Superior temporal gyrus (tissue), 1 donor: ENCODE measurements at regions not wholly inside any gene's neighbourhood (a gene's known extent, or its start where the extent isn't known, plus 50 kb on each side); places are given as distances from the start of the nearest gene placed in this dataset.
"Not testable (repeated sequence)": the region's sequence is repeated elsewhere in the genome, so short reads cannot be mapped to it uniquely, and the experiment has no call there.

Experiments
- DNase-seq: peaks from one replicate; pipeline ENCODE4 v3.0.0-alpha.2; 2016; ENCODE audit errors: extremely low spot score

DNA sequence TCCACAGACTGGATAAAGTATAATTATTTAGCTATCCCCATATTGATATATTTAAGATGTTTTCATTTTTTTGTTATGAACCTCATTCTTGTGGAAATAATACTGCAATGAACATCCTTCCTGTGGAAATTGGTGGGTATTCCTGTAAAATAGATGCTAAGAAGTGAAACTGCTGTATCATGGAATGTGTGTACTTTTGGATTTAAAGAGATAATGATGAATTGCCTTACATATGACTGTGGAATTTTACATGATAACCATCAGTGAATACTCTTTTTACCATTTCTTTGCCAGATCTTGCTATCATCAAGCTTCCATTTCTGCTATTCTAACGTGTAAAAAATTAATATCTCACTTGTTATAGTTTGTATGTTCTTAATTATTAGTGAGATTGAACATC lies 847.9 kb downstream of the EFNA5 start:
- no peak for DNase-seq

DNA sequence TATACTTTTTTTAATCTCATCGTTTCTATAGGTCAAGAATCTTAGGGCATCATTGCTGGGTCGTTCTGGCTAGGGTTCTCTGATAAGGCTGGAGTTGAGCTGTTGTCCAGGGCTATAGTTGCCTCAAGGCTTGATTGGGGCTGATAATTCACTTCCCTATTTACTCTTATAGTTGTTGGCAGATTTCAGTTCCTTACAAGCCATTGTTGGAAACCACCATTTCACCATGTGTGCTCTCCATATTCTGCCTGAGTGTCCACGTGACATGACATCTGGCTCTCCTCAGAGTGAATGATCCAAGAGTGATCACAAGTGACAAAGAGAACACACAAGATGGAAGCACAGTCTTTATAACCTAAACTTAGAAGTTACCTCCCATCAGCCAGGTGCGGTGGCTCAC lies 852.2 kb downstream of the EFNA5 start:
- DNase-seq, result no peak

DNA sequence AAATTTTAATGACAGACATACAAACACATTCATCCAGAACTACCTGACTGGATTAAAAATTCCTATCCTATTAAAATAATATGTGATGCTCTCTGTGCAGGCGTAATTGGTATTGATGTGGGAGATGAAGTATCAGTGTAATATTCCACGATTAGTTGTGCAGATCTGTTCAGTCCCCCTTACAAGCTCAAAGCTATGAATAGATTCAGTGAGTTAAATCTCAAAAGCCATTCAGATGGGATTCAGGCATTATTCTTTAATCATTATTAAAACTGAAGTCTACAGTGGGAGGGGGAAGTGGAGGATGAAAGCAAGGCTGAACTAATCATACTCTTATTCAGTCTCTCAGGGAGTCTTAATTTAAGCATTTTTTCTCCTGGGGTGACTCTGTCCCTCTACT lies 855.8 kb downstream of the EFNA5 start:
- no peak for DNase-seq

DNA sequence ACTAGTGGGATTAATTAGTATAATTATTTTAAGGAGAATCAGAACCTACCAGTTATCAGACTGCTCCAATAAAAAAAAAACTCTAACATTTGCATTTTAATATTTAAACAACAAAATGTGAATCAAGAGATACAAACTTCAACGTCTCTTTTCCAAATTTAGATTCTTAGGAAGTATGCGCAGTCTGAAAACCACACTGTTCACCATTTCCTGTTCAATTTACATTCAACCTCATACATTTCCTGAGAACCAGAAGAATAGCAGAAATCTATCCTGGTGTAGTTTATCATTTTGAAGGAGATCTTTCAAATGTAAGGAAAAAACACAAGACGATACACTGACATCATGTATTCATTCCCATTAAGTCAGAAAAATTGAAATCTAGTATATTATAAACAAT lies 869.2 kb downstream of the EFNA5 start:
- DNase-seq, result no peak

DNA sequence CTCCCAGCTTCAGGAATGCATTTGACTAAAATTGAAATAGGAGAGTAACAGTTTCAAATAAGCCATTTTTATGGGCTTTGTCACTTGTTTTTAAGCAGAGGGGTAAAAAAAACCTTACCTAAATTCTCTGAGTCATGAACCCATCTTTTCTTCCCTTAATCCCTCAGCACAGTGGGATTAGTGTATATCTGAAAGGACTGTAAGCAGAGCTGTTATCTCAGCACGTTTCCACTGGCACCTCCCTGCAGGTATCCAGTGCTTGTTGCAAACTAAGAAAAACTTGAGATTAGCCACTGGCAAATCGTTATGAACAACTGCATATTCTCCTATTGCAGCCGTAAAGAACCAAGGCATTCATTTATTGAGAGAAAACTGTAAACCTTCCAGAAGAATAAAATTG lies 872.7 kb downstream of the EFNA5 start:
- no peak for DNase-seq

DNA sequence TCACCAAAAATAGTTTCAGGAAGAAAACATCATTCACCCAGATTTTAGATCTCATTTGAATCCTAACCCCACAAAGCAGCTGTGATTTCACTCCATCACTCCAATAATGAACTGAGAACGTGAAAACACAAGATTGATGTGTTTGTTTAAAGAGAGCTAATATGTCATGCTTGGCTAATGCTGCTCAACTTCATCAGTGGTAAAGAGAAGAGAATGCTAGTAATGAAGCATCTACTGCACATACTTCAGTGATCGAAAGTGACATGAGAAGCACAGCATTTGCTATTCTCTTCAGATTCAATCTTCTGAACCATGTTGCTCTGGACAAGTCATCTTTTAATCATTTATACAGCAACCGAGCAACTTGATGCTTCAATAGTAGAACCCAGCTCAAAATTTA lies 874.7 kb downstream of the EFNA5 start:
- DNase-seq, result no peak

DNA sequence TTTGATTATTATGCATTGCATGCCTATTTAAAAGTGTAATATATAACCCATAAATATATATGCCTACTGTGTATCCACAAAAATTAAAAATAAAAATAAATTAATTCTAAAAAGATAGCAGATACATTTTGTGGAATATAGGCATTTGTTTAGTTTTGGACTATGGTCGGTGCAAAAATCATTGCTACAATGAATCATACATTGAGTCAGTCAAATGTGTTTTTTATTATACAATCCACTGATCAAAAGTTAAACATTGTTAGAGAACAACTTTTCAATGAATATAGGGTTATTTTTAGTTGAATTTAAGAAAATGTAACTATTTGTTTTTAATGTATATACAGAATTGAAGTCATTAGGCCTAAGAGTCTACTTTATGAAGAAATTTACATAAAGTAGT lies 885.9 kb downstream of the EFNA5 start:
- no peak for DNase-seq

DNA sequence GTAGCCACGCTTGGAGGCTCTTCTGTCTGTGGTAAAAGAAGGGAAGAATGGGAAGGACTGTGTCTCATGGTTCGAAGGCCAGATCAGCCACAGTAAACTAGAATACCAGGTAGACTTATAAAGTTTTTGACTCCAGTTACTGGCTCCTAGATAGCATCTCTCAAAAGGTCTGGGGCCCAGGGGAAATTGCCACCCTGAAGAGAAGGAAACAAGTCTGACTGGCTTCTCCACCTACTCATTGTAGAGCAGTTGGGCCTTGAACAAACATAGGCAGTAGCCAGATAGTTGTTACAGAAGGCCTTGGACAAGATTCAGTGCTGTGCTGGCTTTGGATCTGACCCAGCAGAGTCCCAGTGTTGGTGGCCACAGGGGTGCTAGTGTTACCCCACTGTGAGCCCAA lies 890.4 kb downstream of the EFNA5 start:
- no peak for DNase-seq

DNA sequence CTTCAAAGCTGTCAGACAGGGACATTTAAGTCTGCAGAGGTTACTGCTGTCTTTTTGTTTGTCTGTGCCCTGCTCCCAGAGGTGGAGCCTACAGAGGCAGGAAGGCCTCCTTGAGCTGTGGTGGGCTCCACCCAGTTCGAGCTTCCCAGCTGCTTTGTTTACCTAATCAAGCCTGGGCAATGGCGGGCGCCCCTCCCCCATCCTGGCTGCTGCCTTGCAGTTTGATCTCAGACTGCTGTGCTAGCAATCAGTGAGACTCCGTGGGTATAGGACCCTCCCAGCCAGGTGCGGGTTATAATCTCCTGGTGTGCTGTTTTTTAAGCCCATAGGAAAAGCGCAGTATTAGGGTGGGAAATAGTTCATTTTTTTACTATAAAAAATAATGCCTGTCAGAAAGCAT lies 894.2 kb downstream of the EFNA5 start:
- not testable (repeated sequence) for DNase-seq

DNA sequence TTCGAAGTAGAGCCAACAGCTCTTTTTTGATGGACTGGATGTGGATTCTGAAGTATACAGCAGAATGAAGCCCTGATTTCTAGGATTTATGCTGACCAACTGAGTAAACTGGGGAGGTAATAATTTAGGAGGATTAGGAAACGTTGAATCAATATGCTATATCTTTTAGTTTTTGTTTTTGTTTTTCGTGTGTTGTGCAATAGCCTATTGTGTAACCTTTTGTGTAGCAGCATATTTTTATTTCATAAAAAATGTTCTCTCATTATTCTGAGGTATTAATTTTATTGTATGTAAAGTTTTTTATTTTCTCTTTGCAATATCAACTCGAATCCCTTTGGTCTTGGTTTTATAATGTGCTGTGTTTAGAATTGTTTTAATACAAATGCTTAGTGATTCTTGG lies 902.3 kb downstream of the EFNA5 start:
- no peak for DNase-seq

DNA sequence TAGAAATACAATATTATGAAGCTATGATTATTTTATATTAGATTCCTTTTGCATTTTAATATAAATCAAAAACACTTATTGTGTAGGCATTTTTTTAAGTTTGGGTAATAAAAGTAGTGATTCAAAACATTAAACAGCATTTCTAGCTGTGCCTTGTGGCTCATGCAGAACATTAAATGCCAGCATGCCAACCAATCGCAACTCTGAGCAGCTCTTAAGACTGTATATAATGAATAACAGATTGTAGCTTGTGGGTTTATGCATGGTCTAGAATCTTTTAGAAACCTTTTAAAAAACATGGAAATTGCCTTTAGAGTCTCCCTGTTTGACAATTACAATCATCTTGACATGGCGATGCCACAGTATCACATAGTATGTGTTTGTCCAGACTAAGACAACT lies 903.8 kb downstream of the EFNA5 start:
- DNase-seq, result no peak

DNA sequence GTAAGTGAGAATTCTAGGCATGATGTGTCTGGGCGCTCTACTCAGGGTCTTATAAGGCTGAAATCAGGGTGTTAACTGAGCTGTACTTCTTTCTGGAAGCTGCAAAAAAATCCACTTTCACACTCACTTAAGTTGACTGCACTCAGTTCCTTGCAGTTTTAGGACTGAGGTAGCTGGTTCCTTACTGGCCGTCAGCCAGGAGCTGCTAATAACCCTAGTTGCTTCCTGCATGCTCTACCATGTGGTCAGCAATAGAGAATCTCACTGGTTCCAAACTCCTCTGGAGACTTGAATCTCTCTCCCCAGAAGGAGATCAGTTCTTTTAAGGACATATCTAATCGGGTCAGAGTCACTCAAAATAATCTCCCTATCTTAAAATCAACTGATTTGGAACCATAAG lies 911.2 kb downstream of the EFNA5 start:
- no peak for DNase-seq

DNA sequence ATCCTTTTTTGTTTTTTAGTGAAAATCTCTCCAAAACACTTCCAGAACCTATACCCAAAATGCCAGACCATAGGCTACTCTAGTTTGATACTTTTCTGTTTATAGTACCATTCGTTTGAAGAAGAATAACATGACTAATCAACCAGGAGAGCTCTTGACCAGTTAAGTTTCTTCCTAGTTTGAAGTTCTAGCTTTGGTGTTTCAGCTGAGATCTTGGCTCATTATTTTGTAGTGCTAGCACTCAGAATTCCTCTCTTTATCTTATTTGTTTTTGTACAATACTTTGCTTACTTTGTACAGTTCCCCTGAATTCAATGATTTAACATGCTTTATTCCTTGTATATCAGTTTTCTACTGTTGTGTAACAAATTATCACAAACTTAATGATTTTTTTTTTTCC lies 911.6 kb downstream of the EFNA5 start:
- no peak for DNase-seq

DNA sequence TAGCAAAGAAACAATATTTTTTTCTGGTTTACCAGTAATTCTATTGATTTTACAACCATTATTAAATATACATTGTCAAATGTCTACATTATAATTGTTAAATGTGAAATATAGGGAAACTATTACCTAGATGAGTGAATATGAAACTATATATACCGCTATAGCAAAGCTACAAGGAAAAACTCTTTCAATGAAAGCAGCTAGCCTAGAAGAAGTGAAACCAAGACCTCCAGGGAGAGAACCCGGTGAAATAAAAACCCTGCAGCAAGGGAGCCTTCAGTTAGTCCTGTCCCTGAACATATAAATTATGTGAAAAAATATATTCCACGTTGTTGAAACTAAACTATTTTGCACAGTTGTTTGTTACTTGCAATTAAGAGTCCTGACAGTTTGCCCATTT lies 913.1 kb downstream of the EFNA5 start:
- DNase-seq, result no peak

DNA sequence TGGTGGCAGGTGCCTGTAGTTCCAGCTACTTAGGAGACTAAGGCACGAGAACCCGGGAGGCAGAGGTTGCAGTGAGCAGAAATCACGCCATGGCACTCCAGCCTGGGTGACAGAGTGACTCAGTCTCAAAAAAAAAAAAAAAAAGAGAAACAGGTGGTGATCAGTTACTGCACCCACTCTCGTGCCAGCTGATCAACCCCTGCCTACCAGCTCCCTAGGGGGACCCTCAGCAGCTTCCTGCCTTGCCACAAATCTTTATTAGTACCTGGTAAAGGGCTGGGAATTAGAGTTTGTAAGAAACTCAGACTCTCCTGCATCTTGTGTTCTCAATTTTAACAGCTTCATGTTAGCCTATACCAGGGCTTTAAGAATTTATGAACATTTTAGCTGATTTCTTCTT lies 914.9 kb downstream of the EFNA5 start:
- DNase-seq, result no peak

DNA sequence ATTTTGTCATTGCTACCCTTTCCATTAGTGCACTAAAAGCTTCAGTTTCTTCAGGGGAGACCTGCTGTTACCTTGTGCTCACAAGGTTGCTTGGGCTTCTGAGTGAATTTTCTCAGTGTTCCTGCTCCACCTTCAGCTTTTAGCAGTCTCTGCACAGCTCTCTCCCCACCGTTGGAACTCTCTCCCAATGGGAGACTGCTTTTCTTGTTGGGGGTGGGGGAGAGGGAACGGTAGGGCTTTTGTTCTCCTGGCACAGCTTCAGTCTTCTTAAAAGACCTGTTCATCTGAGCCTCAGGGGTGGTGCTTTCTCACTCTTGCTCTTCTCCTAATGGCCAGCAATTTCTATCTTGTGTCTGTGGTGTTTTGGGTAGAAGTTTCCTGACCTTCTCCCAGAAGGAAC lies 915.7 kb downstream of the EFNA5 start:
- no peak for DNase-seq

DNA sequence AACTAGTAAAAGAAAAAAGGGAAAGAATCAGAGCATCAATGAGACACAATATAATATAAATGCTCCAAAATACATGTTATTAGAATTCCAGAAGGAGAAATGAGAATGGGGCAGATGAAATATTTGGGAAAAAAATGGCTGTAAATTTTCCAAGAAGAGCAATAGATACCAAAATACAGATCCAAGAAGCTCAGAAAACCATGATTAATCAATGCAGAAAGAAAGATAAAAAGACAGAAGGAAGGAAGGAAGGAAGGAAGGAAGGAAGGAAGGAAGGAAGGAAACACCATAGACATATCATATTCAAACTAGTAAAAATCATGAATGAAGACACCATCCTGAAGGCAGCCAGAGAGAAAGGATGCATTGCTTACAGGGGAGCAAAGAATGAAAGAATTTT lies 920.9 kb downstream of the EFNA5 start:
- no peak for DNase-seq

DNA sequence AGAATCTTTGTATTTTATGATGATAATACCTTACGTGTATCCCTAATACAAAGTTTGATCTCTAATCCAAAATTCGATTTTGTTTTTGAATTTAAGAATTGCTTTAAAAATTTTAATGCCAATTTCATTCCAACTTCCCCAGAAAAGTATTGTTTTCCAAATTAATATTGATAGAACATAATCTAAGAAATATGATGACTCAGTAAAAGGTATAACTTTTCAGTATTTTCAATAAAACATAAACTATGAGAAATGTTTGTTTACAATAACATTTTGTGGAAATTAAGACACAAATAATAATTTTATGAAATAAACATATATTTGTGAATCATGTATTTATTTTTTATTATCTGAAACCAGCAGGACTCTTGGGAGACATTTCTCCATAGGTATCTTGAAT lies 931.6 kb downstream of the EFNA5 start:
- no peak for DNase-seq

DNA sequence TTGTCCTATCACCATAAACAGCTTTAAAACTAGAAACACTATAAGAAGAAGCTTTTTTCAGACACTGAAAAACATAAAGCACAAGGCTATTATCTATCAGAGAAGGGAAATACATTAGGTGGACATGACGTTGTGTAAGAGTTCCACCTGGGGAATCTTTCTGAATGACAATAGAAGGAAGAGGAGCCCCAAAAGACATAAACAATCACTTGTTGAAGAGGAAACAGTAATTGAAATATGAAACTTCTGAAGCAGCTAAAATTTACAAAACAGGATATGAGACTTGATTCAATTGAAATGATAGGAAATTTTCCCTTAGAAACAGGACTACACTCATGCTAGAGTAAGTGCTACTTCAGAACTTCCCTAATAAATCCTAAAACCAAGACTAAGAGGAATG lies 933.6 kb downstream of the EFNA5 start:
- DNase-seq, result no peak

DNA sequence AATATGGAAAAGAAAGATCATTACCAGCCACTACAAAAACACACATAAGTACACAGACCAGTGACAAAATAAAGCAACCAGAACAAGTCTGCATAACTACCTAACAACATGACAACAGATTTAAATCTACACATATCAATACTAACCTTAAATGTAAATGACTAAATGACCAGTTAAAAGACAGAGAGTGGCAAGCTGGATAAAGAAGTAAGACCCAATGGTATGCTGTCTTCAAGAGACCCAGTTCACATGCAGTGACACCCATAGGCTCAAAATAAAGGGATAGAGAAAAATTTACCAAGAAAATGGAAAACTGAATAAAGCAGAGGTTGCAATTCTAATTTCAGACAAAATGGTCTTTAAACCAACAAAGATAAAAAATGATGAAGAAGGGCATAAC lies 938.1 kb downstream of the EFNA5 start:
- DNase-seq, result no peak

DNA sequence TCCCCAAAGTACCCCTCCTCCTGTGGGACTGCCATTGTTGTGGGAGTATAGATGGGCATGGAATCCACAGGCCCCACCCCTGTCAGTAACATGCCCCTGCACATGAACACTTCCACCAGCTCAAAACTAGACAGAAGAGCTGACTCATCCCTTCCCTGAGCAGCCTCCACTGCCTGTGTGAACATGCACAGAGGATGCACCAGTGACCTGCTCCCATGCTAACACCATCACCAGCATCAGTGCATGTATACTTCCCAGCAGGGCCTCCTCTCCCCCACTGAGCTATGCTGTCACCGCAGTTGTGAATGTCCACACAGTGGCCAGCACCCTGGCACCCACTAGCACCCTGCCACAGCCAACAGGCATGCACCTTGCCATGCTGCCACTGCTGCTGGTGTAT lies 939.8 kb downstream of the EFNA5 start:
- DNase-seq, result no peak

DNA sequence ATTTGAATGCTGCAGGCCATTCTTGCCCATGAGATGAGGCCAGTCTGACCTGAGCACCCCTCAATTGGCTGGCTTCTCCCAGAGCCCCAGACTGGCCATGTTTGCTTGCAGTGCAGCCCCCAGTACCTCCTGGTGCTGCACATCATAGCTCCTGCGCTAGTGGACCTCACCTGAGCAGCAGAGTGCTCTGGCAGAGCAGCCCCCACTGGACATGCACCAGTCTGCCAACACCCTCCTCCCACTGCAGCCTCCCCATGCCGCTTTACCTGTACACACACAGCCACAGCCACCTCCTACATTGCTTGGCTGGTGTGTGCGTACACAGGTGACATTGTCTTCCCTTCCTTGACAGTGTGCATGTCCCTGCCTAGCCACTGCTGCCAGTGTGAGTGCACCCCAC lies 940.2 kb downstream of the EFNA5 start:
- no peak for DNase-seq

DNA sequence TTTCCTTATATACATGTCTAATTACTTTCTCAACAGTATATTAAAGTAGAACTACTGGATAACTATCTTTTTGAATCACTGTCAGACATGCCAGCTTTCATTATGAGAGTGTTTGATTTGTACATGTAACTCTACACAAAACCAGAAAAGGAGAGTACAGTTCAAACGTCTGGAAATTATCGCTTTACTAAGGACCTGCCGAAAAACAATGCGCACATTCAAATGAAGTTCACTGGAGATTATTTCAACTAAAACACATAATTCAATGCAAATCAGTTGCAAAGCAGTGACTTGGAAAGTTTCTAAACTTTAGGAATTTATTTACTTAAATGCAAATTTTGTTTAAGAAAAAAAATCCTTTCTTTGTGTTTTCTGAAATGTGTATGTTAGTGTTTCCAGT lies 942.5 kb downstream of the EFNA5 start:
- DNase-seq, result no peak

DNA sequence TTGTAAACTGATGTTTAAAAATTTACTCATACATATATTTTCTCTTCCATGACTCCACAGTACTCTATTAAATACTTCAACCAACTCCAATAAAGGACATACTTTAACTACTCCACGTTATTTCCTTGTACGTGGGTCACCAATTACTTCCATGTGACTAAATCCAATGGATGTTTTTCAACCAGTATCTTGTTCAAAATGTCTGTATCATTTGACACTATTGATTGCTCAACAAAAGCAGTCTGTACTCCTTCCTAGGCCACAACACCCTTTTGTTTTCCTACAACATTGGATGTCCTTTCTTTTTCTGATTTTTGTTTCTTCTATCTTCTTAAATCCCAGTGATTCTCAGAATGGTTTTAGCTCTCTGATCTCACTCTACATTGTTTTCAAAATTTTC lies 943.7 kb downstream of the EFNA5 start:
- DNase-seq, result no peak

DNA sequence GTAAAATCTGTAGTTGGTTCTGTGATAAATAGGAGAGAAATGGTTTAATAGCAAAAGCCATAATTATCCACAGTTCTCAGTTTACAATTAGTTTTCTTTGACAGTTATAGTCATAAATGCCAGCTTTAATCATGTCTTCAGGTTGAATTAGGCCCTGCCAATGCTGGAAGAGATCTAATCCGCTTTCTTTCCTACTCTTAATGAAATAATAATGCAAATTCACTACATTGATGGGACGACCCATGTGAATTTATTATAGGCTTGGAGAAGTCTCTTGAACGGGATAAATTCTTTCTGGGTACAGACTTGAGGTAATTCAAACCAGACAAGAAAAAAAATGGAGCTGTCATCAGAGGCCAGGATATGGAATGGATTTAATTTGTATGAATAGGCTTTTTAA lies 950.4 kb downstream of the EFNA5 start:
- DNase-seq, result no peak
